HEK293T (cell line): ENCODE measurements at regions not wholly inside any gene's neighbourhood (a gene's known extent, or its start where the extent isn't known, plus 50 kb on each side); places are given as distances from the start of the nearest gene placed in this dataset.

Source experiments
- BHLHE40 ChIP-seq: fragments of 450-650 bp; IDR thresholded peaks from 2 replicates; pipeline ENCODE4 v1.6.1; 2016; ENCODE audit warnings: mild to moderate bottlenecking, moderate library complexity, borderline replicate concordance
- CTBP1 ChIP-seq: fragments of 450-650 bp; IDR thresholded peaks from 2 replicates; pipeline ENCODE4 v1.6.1; 2016; ENCODE audit warnings: borderline replicate concordance
- ELF4 ChIP-seq: fragments of 450-650 bp; IDR thresholded peaks from 2 replicates; pipeline ENCODE4 v1.6.1; 2017; ENCODE audit warnings: antibody characterized with exemption
- FOXK2 ChIP-seq: fragments of 450-650 bp; IDR thresholded peaks from 2 replicates; pipeline ENCODE4 v1.6.1; 2016; ENCODE audit warnings: mild to moderate bottlenecking
- FOXM1 ChIP-seq: fragments of 450-650 bp; IDR thresholded peaks from 2 replicates; pipeline ENCODE4 v1.6.1; 2017; ENCODE audit warnings: mild to moderate bottlenecking, borderline replicate concordance
- HDGF ChIP-seq: fragments of 450-650 bp; IDR thresholded peaks from 2 replicates; pipeline ENCODE4 v1.6.1; 2017; ENCODE audit warnings: antibody characterized with exemption, borderline replicate concordance
- L3MBTL2 ChIP-seq: fragments of 450-650 bp; conservative IDR thresholded peaks from 2 replicates; pipeline ENCODE4 v1.6.1; 2016; ENCODE audit warnings: mild to moderate bottlenecking
- NFRKB ChIP-seq: fragments of 450-650 bp; IDR thresholded peaks from 2 replicates; pipeline ENCODE4 v1.6.1; 2016; ENCODE audit warnings: mild to moderate bottlenecking, moderate library complexity
- PKNOX1 ChIP-seq: fragments of 450-650 bp; IDR thresholded peaks from 2 replicates; pipeline ENCODE4 v1.6.1; 2016
- SP1 ChIP-seq: fragments of 450-650 bp; IDR thresholded peaks from 2 replicates; pipeline ENCODE4 v1.6.1; 2017
- SUZ12 ChIP-seq: fragments of 450-650 bp; IDR thresholded peaks from 2 replicates; pipeline ENCODE4 v1.6.1; 2016; ENCODE audit warnings: mild to moderate bottlenecking
- TARDBP ChIP-seq: fragments of 450-650 bp; IDR thresholded peaks from 2 replicates; pipeline ENCODE4 v1.6.1; 2016
- ZNF384 ChIP-seq: fragments of 450-650 bp; IDR thresholded peaks from 2 replicates; pipeline ENCODE4 v1.6.1; 2016

- no peak for TF ChIP-seq SP1
- TF ChIP-seq L3MBTL2, result no peak
- no peak for TF ChIP-seq FOXM1
- no peak for TF ChIP-seq SUZ12
- no peak for TF ChIP-seq TARDBP
- TF ChIP-seq FOXK2, result no peak
- TF ChIP-seq ZNF384, result no peak
- no peak for TF ChIP-seq NFRKB
- TF ChIP-seq CTBP1, result no peak
- TF ChIP-seq BHLHE40, result no peak
- no peak for TF ChIP-seq HDGF
- TF ChIP-seq PKNOX1, result no peak
- no peak for TF ChIP-seq ELF4
Observed at GRCh38 chr15:38650384-38650783, 85.8 kb upstream of the RASGRP1 start.
